GM19025 (cell line): ENCODE measurements at regions not wholly inside any gene's neighbourhood (a gene's known extent, or its start where the extent isn't known, plus 50 kb on each side); places are given as distances from the start of the nearest gene placed in this dataset.

Experiments used
- ATAC-seq: cut with Tn5 transposase; IDR thresholded peaks from one replicate; pipeline ENCODE4 v1.9.1; 2021; ENCODE audit warnings: mild to moderate bottlenecking, low read depth, moderate library complexity; ENCODE audit not compliant: unreplicated experiment

- ATAC-seq = no peak
Measured at GRCh38 chr20:21033817-21034216, 72.3 kb downstream of the LINC00237 start.

DNA sequence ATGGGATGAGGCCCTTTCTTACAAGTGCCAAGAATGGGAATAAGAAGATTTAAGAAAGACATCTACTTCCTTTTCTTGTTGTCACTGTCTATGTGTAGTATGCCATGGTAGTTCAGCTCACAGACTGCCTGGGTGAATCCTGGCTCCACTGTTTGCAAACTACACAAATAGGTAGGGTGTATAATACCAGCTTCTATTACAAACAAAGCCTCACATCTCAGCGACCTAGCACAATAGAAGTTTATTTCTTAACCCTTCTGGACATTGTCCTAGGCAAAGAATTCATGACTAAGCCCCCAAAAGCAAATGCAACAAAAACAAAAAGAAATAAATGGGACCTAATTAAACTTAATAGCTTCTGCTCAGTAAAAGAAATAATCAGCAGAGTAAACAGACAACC, 74.5 kb downstream of the LINC00237 start:
- ATAC-seq = no peak

GRCh38 chr20:21029341-21029740, 76.8 kb downstream of the LINC00237 start:
- no peak for ATAC-seq

DNA sequence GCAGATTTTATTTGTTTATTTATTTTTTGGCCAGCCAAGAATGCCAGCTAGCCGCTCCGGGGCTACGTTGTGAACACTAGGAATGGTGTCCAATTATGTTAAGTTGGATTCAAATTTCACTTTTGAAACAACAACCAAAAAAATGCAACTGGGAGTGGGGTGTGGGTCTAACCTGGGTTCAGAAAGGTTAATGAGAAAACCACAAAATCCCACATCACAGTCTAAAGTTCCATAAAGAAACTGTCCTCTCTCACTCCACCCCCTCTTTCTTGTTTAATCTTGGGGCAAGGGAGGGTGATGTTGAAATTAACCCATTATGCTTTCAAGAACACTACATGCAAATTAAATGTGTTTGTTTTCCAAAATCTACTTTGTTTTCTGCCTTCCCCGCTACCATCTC, 77.2 kb downstream of the LINC00237 start:
- ATAC-seq = no peak

DNA sequence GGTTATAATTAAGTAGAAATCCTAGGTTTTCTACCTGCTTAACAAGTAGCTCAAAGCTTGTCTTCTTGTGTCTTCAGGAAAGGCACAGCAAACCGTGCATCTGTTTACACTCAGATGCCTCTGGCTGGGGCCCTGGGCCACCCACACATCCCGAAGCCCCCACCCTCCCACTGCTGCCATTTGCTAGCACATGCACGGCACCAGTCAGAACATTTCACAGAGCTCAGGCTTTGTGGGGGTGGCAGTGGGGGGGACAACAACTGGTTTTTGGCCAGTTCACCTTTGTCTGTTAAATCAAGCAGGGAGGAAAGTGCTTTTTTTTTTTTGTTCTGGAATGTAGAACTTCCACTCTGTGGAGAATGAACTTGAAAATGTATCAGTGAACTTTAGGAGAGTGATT, 77.7 kb downstream of the LINC00237 start:
- ATAC-seq = no peak

GRCh38 chr20:21027569-21027968, 78.6 kb downstream of the LINC00237 start:
- no peak for ATAC-seq

DNA sequence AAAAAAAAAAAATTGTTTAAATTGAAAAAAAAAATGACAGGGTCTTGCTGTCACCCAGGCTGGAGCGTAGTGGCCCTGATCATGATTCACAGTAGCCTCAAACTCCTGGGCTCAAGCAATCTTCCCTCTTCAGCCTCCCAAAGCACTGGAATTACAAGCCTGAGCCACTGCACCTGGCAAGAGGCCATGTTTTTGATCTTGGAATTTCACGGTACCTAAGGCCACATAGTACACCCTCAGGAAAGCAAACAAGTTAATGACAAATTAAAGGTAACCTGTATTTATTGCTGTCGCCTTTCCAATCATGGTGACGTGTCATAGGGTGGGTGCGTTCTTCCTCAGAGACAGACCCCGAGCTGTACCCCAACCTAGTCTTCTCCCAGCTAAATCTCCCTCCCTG, 79.2 kb downstream of the LINC00237 start:
- ATAC-seq = no peak

GRCh38 chr20:21024420-21024819, 81.7 kb downstream of the LINC00237 start:
- no peak for ATAC-seq

- ATAC-seq = no peak
Measured at GRCh38 chr20:21022925-21023324, 83.2 kb downstream of the LINC00237 start.

GRCh38 chr20:21021472-21021790, 84.7 kb downstream of the LINC00237 start:
- ATAC-seq = no peak

DNA sequence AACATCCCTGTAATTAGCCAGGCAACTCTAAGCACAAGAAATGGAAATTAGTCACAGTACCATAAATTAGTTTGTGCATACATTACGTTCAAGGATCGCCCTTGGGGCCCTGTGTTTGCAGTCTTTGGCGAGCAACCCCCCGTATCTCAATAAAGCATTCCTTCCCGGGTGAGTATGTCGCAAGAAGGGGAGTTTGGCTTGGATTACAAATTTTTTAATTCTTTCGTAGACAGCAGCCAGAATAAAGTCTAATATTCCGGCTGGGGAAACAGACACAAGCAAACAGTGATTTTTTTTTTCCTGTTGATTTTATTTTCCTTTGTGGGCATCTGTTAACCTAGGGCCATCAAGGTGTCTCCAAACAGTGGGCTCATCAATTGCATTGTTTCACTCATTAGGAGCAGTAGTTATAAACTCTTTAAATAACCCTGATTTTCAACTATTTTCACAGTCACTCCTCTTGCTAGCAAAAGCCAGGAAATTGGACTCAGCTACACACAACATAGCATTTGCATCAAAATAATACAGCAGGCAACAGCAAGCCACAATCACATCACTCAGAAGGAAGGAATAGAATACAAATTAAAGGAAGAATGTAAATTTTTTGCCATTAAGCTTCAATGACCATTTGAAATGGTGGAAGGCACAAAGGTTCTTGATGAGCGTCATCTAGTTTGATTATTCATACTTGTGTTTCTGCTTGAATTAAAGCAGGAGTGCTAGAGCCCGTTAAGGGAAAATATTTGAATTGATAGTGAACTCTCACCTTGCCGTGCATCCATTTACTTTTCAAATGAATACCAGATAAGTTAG, 85.3 kb downstream of the LINC00237 start:
- ATAC-seq = no peak

- no peak for ATAC-seq
Measured at GRCh38 chr20:21019814-21020658, 86.1 kb downstream of the LINC00237 start.

GRCh38 chr20:21019468-21019813, 86.7 kb downstream of the LINC00237 start:
- ATAC-seq = no peak

GRCh38 chr20:21018576-21018975, 87.6 kb downstream of the LINC00237 start:
- ATAC-seq = no peak

GRCh38 chr20:21017528-21018085, 88.6 kb downstream of the LINC00237 start:
- ATAC-seq = no peak

DNA sequence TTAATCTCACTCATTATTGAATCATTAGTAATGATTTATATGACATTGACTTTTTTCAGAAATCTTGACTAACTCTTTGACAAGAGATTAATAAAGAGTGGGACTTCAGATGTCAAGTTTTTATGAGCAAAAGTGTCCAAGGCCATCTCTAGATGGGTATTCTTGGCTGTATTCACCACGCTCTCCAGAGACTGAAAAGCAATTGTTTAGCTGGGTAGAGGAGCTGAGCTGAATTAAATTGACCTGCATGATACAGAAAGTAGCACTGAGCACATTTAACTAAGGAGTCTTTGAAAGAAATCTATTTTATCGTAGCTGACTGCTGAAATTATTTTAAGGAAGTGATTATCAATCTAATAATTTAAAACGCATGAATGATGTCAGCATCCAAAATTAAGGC, 89.4 kb downstream of the LINC00237 start:
- ATAC-seq = no peak

DNA sequence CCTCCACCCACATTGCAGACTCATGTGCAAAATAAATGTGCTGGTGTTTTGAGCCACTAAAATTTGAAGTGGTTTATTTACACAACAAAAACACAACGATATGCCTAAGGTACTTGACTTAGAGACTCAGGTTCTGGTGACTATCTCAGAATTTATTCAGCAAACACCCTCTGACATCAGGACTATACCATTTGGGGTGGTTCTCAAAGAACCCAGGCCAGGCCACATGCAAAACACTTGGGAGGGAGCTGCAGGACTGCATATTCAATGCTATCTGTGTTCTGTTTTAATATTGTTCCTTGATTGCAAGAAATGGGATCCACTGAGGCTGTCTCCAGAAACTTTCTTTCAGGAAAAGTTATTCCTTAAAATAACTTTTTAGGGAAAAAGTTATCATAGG, 91.6 kb downstream of the LINC00237 start:
- ATAC-seq = no peak

- no peak for ATAC-seq
Measured at GRCh38 chr20:21008951-21009350, 97.2 kb downstream of the LINC00237 start.

DNA sequence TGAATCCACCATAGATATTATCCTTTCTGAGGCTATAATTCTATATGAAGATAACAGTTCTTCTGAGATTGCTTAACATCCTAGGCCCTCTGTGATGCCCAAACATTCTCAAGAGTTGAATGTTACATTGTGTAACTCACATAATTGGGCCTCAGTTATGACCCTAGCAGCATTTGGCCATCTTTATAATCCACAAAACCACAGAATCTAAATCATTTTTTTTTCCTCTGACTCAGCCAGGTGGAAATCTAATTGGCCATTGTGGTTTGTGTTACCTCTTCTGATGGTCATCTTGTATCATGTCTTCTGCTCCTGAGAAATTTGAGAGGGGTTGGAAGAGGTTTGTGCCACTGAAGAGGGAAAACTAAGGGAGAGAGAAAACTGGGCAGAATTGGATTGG, 99.5 kb downstream of the LINC00237 start:
- no peak for ATAC-seq

DNA sequence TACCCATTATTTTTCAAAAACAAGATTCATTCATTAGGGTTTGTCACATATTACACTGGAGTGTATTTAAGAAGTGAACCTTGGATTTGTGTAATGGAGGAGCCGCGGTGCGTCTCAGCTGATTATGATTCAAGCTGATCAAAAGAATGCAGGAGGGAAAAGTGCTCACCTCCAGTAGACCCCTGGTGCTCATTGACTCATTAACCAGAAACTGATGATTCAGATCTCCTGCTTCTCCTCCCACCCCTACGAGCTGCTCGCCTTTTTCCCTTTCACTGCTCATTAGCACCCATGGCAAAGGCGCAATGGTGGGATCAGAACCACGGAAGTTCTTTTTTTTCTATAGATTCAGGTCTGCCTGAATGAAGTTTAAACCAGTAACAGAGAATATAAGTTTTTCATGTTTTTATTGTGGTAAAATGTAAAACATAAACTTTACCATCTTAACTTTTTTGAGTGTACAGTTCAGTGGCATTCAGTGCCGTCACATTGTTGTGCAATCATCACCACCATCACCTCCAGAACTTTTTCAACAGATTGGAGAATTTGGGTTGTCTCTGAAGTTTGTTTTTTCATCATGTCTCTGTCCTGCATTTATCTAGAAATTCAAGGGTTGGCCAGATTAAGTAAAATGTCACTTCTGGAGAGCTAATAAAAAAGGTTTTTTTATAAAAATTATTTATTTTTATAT, 101.6 kb downstream of the LINC00237 start:
- no peak for ATAC-seq

- ATAC-seq = no peak
Measured at GRCh38 chr20:21003902-21004301, 102.3 kb downstream of the LINC00237 start.
